ENCODE measurements at regions not wholly inside any gene's neighbourhood (a gene's known extent, or its start where the extent isn't known, plus 50 kb on each side); places are given as distances from the start of the nearest gene placed in this dataset.

DNA sequence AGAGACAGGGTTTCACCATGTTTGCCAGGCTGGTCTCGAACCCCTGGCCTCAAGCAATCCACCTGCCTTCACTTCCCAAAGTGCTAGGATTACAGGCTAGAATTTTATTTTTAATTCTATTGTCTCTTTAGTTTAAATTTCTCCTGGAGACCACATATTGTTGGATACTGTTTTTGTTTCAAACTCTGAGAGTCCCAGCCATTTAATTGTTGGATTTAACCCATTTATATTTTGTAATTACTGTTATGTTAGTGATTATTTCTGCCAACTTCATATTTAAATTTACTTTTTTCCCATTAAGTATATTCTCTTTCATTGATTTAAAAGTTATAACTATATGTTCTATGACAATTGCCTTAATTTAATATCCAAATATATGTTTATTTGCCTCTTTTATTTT, 185.6 kb downstream of the ZNF248 start:
- Histone ChIP-seq H3K9me3 (ENCODE audit: insufficient read depth, low read length) (no peaks in the 10 kb centered on the region), H3K4me3 (ENCODE audit: insufficient read length, low read depth) (no peak overlapping the region), H3K4me1 (ENCODE audit: insufficient read depth, insufficient read length) (no peaks in the 10 kb centered on the region), H3K9ac (ENCODE audit: insufficient read length, low read depth) (no peak overlapping the region), H3K36me3 (ENCODE audit: insufficient read depth, insufficient read length, low read length) (no peaks in the 10 kb centered on the region), H3K27me3 (ENCODE audit: insufficient read depth, insufficient read length) (no peaks in the 10 kb centered on the region)
- DNase-seq (ENCODE audit: low read depth, low spot score), result no peak
- no peak for TF ChIP-seq SUZ12 (IDR thresholded peaks at IDR 0.05; ENCODE audit: extremely low read depth, insufficient read depth, insufficient read length)
- TF ChIP-seq YY1 (IDR thresholded peaks at IDR 0.05; ENCODE audit: insufficient read depth, insufficient read length), result no peak
- TF ChIP-seq ZNF274 (IDR thresholded peaks at IDR 0.05; ENCODE audit: low read depth, low read length), result no peak

DNA sequence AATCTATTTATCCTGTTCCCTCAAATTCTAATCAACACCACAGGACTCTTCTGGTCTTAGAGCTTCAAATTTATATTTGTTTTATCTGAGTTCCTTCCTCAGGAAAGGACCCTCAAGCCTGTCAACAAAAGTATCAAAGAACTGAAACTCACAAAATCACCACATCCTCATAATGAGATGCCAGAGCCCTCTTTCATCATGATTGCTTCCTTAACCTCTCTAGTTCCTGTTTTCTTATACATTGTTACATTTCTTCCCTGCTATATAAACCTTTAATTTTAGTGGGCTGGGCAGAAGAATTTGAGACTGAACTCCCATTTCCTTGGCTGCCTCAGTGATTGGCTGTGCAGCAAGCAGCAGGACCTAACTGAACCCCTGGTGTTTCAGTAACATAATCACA, 189.7 kb downstream of the ZNF248 start:
- TF ChIP-seq YY1 (IDR thresholded peaks at IDR 0.05; ENCODE audit: insufficient read depth, insufficient read length), result no peak
- no peak for TF ChIP-seq SUZ12 (IDR thresholded peaks at IDR 0.05; ENCODE audit: extremely low read depth, insufficient read depth, insufficient read length)
- TF ChIP-seq ZNF274 (IDR thresholded peaks at IDR 0.05; ENCODE audit: low read depth, low read length), result no peak
- Histone ChIP-seq H3K36me3 (ENCODE audit: insufficient read depth, insufficient read length, low read length) (no peaks in the 10 kb centered on the region), H3K9me3 (ENCODE audit: insufficient read depth, low read length) (no peaks in the 10 kb centered on the region)

GRCh38 chr10:37654466-37654865, 202.9 kb downstream of the ZNF248 start:
- no peak for TF ChIP-seq YY1 (IDR thresholded peaks at IDR 0.05; ENCODE audit: insufficient read depth, insufficient read length)
- no peak for TF ChIP-seq ZNF274 (IDR thresholded peaks at IDR 0.05; ENCODE audit: low read depth, low read length)
- TF ChIP-seq SUZ12 (IDR thresholded peaks at IDR 0.05; ENCODE audit: extremely low read depth, insufficient read depth, insufficient read length), result no peak
- Histone ChIP-seq H3K4me1 (ENCODE audit: insufficient read depth, insufficient read length) (no peaks in the 10 kb centered on the region), H3K9me3 (ENCODE audit: insufficient read depth, low read length) (no peaks in the 10 kb centered on the region), H3K4me3 (ENCODE audit: insufficient read length, low read depth) (no peak overlapping the region), H3K9ac (ENCODE audit: insufficient read length, low read depth) (no peak overlapping the region), H3K27me3 (ENCODE audit: insufficient read depth, insufficient read length) (no peaks in the 10 kb centered on the region), H3K36me3 (ENCODE audit: insufficient read depth, insufficient read length, low read length) (no peaks in the 10 kb centered on the region)
- DNase-seq (ENCODE audit: low read depth, low spot score), result peak; percentile 15

More for the DNA sequence above, 189.7 kb downstream of the ZNF248 start:
- no peak for DNase-seq (ENCODE audit: low read depth, low spot score)
- H3K27me3 ChIP-seq (ENCODE audit: insufficient read depth, insufficient read length), result no peaks in the 10 kb centered on the region
- H3K4me3 ChIP-seq (ENCODE audit: insufficient read length, low read depth), result no peak overlapping the region
- no peak overlapping the region for H3K9ac ChIP-seq (ENCODE audit: insufficient read length, low read depth)
- no peaks in the 10 kb centered on the region for H3K4me1 ChIP-seq (ENCODE audit: insufficient read depth, insufficient read length)

DNA sequence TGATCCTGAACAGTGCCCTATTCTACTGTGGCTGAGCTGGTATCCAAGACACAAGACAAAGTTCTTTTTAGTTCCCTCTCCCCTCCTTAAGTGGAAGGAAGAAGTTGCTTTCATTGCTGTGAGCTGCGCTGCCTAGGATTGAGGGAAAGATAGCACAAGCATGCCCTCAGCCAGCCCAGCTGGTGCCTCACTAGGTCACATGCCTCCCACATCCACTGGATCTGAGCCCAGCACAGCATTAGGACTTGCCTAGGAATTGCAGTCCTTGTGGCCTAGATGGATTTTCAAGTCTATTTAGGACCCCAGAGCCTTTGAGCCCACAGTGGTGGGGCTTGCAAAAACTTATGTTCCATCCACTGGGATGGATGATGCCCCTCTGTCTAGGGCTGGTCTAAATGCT, 214.2 kb downstream of the ZNF248 start:
- H3K36me3 ChIP-seq (ENCODE audit: insufficient read depth, insufficient read length, low read length), result no peaks in the 10 kb centered on the region
- no peak for DNase-seq (ENCODE audit: low read depth, low spot score)
- H3K9me3 ChIP-seq (ENCODE audit: insufficient read depth, low read length), result no peaks in the 10 kb centered on the region
- no peak overlapping the region for H3K4me3 ChIP-seq (ENCODE audit: insufficient read length, low read depth)
- no peaks in the 10 kb centered on the region for H3K4me1 ChIP-seq (ENCODE audit: insufficient read depth, insufficient read length)
- no peaks in the 10 kb centered on the region for H3K27me3 ChIP-seq (ENCODE audit: insufficient read depth, insufficient read length)
- no peak overlapping the region for H3K9ac ChIP-seq (ENCODE audit: insufficient read length, low read depth)
- no peak for TF ChIP-seq SUZ12 (IDR thresholded peaks at IDR 0.05; ENCODE audit: extremely low read depth, insufficient read depth, insufficient read length)
- TF ChIP-seq ZNF274 (IDR thresholded peaks at IDR 0.05; ENCODE audit: low read depth, low read length), result no peak
- TF ChIP-seq YY1 (IDR thresholded peaks at IDR 0.05; ENCODE audit: insufficient read depth, insufficient read length), result no peak

DNA sequence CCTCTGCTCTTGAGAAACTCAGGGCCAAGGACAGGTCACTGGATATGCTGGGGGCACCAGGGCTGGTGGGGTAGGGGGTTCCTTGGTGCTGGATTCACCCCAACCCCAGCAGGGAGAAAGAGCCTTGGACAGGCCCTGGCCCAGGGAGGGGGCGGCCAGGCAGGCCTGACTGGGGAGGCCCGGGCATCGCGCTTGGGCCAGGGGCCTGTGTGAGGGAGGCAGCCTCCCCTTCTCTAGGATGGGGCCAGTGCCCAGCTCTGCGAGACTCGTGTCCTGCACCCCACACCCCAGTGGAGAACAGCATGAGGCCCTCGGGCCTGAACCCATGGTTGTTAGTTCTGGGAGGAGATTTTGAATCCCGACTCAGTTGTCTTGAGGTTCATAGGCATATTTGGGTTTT, 217.1 kb downstream of the ZNF248 start:
- peaks cover 14% of the 10 kb centered on the region; the same call in 1 of the 2 replicates for H3K9me3 ChIP-seq (ENCODE audit: insufficient read depth, low read length)
- H3K36me3 ChIP-seq (ENCODE audit: insufficient read depth, insufficient read length, low read length), result no peaks in the 10 kb centered on the region
- H3K4me3 ChIP-seq (ENCODE audit: insufficient read length, low read depth), result no peak overlapping the region
- TF ChIP-seq SUZ12 (IDR thresholded peaks at IDR 0.05; ENCODE audit: extremely low read depth, insufficient read depth, insufficient read length) (no peak), YY1 (IDR thresholded peaks at IDR 0.05; ENCODE audit: insufficient read depth, insufficient read length) (no peak), ZNF274 (IDR thresholded peaks at IDR 0.05; ENCODE audit: low read depth, low read length) (no peak)
- H3K4me1 ChIP-seq (ENCODE audit: insufficient read depth, insufficient read length), result no peaks in the 10 kb centered on the region
- no peaks in the 10 kb centered on the region for H3K27me3 ChIP-seq (ENCODE audit: insufficient read depth, insufficient read length)
- no peak overlapping the region for H3K9ac ChIP-seq (ENCODE audit: insufficient read length, low read depth)
- no peak for DNase-seq (ENCODE audit: low read depth, low spot score)

GRCh38 chr10:37639200-37639599, 218.2 kb downstream of the ZNF248 start:
- Histone ChIP-seq H3K4me3 (ENCODE audit: insufficient read length, low read depth) (no peak overlapping the region), H3K27me3 (ENCODE audit: insufficient read depth, insufficient read length) (no peaks in the 10 kb centered on the region), H3K9me3 (ENCODE audit: insufficient read depth, low read length) (peaks cover 24% of the 10 kb centered on the region; the same call in 1 of the 2 replicates), H3K36me3 (ENCODE audit: insufficient read depth, insufficient read length, low read length) (no peaks in the 10 kb centered on the region), H3K4me1 (ENCODE audit: insufficient read depth, insufficient read length) (no peaks in the 10 kb centered on the region), H3K9ac (ENCODE audit: insufficient read length, low read depth) (no peak overlapping the region)
- TF ChIP-seq ZNF274 (IDR thresholded peaks at IDR 0.05; ENCODE audit: low read depth, low read length) (no peak), YY1 (IDR thresholded peaks at IDR 0.05; ENCODE audit: insufficient read depth, insufficient read length) (no peak), SUZ12 (IDR thresholded peaks at IDR 0.05; ENCODE audit: extremely low read depth, insufficient read depth, insufficient read length) (no peak)
- no peak for DNase-seq (ENCODE audit: low read depth, low spot score)

- no peaks in the 10 kb centered on the region for H3K4me1 ChIP-seq (ENCODE audit: insufficient read depth, insufficient read length)
- TF ChIP-seq ZNF274 (IDR thresholded peaks at IDR 0.05; ENCODE audit: low read depth, low read length), result no peak
- no peak for TF ChIP-seq SUZ12 (IDR thresholded peaks at IDR 0.05; ENCODE audit: extremely low read depth, insufficient read depth, insufficient read length)
- TF ChIP-seq YY1 (IDR thresholded peaks at IDR 0.05; ENCODE audit: insufficient read depth, insufficient read length), result no peak
Measured at GRCh38 chr10:37638569-37638968, 218.8 kb downstream of the ZNF248 start.

More at GRCh38 chr10:37638569-37638968, 218.8 kb downstream of the ZNF248 start:
- Histone ChIP-seq H3K9ac (ENCODE audit: insufficient read length, low read depth) (no peak overlapping the region), H3K27me3 (ENCODE audit: insufficient read depth, insufficient read length) (no peaks in the 10 kb centered on the region), H3K9me3 (ENCODE audit: insufficient read depth, low read length) (peaks cover 30% of the 10 kb centered on the region; the same call in 1 of the 2 replicates), H3K4me3 (ENCODE audit: insufficient read length, low read depth) (no peak overlapping the region), H3K36me3 (ENCODE audit: insufficient read depth, insufficient read length, low read length) (no peaks in the 10 kb centered on the region)
- no peak for DNase-seq (ENCODE audit: low read depth, low spot score)

Measured in NT2/D1 (cell line).